Gastroesophageal sphincter (tissue), 4 donors: ENCODE measurements at regions not wholly inside any gene's neighbourhood (a gene's known extent, or its start where the extent isn't known, plus 50 kb on each side); places are given as distances from the start of the nearest gene placed in this dataset.

Experiments used
- ATAC-seq: fragments of 150-250 bp; one replicate; pipeline ENCODE4 v1.9.1; 2016; ENCODE audit warnings: mild to moderate bottlenecking, moderate library complexity
- H3K27ac ChIP-seq, 4 donors: fragments of 200-600 bp; sonication (generic) in 3 of 4; 1 replicate in 3 of 4; 2 replicates in 1 of 4; pipeline ENCODE4 v1.5.1; 2016 to 2019
- H3K27me3 ChIP-seq: fragments of 200-600 bp; sonication (generic); one replicate; pipeline ENCODE4 v1.5.1; 2019
- H3K36me3 ChIP-seq, 2 donors: fragments of 200-600 bp; sonication (generic); one replicate each; pipeline ENCODE4 v1.5.1; 2019; ENCODE audit warnings: control low read depth in 1 of 2
- H3K4me1 ChIP-seq, 3 donors: fragments of 200-600 bp; sonication (generic); 1 replicate in 2 of 3; 2 replicates in 1 of 3; pipeline ENCODE4 v1.5.1; 2016 to 2019; ENCODE audit warnings: control low read depth in 2 of 3
- H3K4me3 ChIP-seq, 2 donors: fragments of 200-600 bp; sonication (generic); one replicate each; pipeline ENCODE4 v1.5.1; 2019; ENCODE audit warnings: mild to moderate bottlenecking in 1 of 2, moderate library complexity in 1 of 2
- H3K9me3 ChIP-seq, 3 donors: fragments of 200-600 bp; sonication (generic); one replicate each; pipeline ENCODE4 v1.5.1; 2017 to 2019; ENCODE audit warnings: control low read depth in 2 of 3
- EP300 ChIP-seq: sonication (generic); formaldehyde crosslinking; IDR thresholded peaks from one replicate; pipeline ENCODE4 v1.6.1; 2017; ENCODE audit warnings: antibody characterized with exemption, mild to moderate bottlenecking
- POLR2A ChIP-seq, 2 donors: fragments of 450-650 bp; IDR thresholded peaks; one replicate each; pipeline ENCODE4 v1.6.1; 2017; ENCODE audit warnings: antibody characterized with exemption in 2 of 2, mild to moderate bottlenecking in 2 of 2, moderate library complexity in 1 of 2
- POLR2AphosphoS5 ChIP-seq: sonication (generic); formaldehyde crosslinking; IDR thresholded peaks from one replicate; pipeline ENCODE4 v1.6.1; 2017; ENCODE audit warnings: antibody characterized with exemption
- WGBS, 2 donors: methylation state at CpG; one replicate each; pipeline ENCODE4 v1.1.5; 2018; ENCODE audit warnings: low coverage in 1 of 2; 5-methylcytosine and 5-hydroxymethylcytosine counted together
- TF ChIP-seq, protein P1 (sequence below), 4 experiments: fragments of 200-600 bp in 2 of 4; fragments of 450-650 bp in 2 of 4; sonication (generic) in 1 of 4; IDR thresholded peaks; one replicate each; pipeline ENCODE4 v1.5.1; 2017 to 2019; ENCODE audit warnings: antibody characterized with exemption in 4 of 4, mild to moderate bottlenecking in 2 of 4, moderate library complexity in 2 of 4

DNA sequence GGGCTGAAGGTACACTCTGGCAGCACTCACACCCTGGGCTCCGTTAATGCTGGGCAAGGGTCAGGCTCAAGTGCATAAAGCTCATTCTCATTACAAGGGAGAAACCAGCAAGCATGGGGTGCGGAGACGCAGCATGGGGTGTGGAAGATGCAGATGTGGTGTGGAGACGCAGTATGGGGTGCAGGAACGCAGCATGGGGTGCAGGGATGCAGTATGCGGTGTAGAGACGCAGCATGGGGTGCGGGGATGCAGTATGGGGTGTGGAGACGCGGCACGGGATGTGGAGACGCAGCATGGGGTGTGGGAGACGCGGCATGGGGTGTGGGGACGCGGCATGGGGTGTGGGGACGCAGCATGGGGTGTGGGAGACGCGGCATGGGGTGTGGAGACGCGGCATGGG, 390.7 kb downstream of the NPHP4 start:
- TF ChIP-seq EP300, result no peak
- no peak for TF ChIP-seq POLR2AphosphoS5
- Histone ChIP-seq H3K36me3 (no peaks in the 10 kb centered on the region), H3K4me3 (no peak overlapping the region), H3K27ac (no peak overlapping the region), H3K27me3 (peaks cover 37% of the 10 kb centered on the region), H3K4me1 (peaks cover 0 to 15% (median 0%) of the 10 kb centered on the region in 3 donors), H3K9me3 (no peaks in the 10 kb centered on the region)
- 76% methylated on average over 16 to 20 of the region's 21 CpGs for WGBS, 2 donors
- ATAC-seq, result no peak

DNA sequence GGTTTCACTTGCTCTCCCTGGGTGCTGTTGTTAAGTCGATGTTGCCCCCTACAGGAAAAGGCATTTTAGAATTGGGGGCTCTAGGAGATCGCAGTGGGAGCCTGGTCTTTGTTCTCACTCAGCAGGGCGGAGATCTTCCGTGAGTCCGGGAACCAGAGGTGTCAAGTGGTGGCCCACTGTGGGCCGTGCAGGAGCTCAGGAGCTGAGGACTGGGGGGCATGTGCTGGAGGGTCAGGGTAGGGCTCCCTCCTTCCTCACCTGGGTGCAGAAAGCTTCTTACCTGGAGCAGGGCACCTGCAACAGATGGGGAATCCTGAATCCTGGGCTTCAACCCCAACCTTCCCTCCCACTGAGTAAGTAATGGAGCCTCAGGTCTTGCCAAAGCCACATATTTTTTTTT, 392.7 kb downstream of the NPHP4 start:
- no peak overlapping the region for H3K27ac ChIP-seq
- peaks cover 32% of the 10 kb centered on the region for H3K27me3 ChIP-seq
- no peaks in the 10 kb centered on the region for H3K36me3 ChIP-seq
- TF ChIP-seq, protein P1, sequence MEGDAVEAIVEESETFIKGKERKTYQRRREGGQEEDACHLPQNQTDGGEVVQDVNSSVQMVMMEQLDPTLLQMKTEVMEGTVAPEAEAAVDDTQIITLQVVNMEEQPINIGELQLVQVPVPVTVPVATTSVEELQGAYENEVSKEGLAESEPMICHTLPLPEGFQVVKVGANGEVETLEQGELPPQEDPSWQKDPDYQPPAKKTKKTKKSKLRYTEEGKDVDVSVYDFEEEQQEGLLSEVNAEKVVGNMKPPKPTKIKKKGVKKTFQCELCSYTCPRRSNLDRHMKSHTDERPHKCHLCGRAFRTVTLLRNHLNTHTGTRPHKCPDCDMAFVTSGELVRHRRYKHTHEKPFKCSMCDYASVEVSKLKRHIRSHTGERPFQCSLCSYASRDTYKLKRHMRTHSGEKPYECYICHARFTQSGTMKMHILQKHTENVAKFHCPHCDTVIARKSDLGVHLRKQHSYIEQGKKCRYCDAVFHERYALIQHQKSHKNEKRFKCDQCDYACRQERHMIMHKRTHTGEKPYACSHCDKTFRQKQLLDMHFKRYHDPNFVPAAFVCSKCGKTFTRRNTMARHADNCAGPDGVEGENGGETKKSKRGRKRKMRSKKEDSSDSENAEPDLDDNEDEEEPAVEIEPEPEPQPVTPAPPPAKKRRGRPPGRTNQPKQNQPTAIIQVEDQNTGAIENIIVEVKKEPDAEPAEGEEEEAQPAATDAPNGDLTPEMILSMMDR (IDR thresholded peaks at IDR 0.05), result no peak
- TF ChIP-seq POLR2AphosphoS5 (no peak), EP300 (no peak), POLR2A (IDR thresholded peaks at IDR 0.05) (no peak)
- 70 to 74% methylated on average over 6 of the region's 6 CpGs for WGBS, 2 donors
- ATAC-seq, result no peak
- no peak overlapping the region for H3K4me3 ChIP-seq
- H3K4me1 ChIP-seq, result peaks cover 0 to 15% (median 0%) of the 10 kb centered on the region in 3 donors
- H3K9me3 ChIP-seq, result no peaks in the 10 kb centered on the region

DNA sequence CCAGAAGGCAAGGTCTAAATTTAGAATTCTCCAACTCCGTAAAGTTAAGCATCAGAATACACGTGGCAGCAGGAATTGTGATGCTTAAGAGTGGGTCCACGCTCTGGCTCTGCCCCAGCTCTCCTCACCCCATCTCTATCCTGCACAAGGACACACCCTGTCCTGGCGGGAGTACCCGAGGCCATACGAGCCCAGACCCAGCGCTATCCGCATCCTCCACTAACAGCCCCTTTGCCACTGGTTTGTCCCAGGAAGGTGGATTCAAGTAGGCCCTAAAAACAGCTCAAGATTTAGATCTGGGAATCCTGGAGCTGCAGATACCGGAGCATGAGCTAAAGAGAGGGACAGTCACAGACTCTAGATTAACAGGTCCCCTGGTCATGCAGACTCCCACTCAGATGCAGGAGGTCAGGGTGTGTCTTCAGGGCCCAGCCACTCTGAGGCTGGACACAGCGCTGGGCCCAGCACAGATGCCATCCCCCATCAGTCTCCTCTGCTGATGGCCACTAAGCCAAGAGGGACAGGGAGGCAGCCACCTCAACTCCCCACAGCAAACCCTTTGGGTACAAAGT, 393.3 kb downstream of the NPHP4 start:
- peaks cover 38% of the 10 kb centered on the region for H3K27me3 ChIP-seq
- H3K4me3 ChIP-seq, result no peak overlapping the region
- WGBS, 2 donors, result 30 to 36% methylated on average over 2 of the region's 10 CpGs
- TF ChIP-seq POLR2A (IDR thresholded peaks at IDR 0.05) (no peak), POLR2AphosphoS5 (no peak), EP300 (no peak)
- TF ChIP-seq, protein P1 (IDR thresholded peaks at IDR 0.05), result no peak
- no peaks in the 10 kb centered on the region for H3K9me3 ChIP-seq
- H3K27ac ChIP-seq, result no peak overlapping the region
- peaks cover 0 to 15% (median 0%) of the 10 kb centered on the region in 3 donors for H3K4me1 ChIP-seq
- H3K36me3 ChIP-seq, result no peaks in the 10 kb centered on the region
- no peak for ATAC-seq

DNA sequence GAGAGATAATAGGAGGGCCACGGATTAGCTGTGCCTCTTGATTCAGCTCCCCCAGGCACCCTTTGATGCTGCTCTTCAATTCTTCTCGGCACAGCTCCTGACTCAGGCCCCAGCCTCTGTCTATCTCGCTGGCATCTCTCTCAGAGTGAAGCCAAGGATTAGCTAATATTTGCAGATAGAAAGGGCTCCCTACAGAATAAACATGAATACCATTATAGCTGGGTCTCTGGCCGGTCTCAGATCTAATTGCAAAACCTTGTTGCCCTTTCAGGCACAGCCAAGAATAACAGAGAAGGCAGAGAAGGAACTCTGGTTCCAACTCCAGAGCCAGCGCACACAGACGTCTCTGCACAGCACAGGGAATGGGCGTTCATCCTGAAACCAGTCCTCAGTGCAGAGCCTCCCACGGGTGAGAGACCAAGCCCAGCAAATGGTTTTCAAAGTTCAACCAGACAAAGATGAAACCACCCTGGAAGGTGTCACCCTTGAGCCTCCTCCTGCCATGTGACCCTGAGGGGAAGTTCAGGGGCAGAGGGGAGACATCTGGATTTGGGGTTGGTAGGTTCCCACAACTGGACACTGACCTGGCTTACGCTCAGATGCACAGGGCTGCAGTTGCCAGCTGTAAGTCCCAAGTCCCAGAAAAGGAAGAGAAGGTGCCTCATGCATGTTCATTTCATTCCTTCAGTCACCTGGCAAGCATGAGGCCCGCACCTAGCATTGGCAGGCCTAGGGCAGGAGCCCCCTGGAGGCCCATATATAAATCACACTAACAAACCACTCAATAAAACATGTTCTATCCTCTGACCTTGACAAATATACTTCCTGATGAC, 394.0 kb downstream of the NPHP4 start:
- H3K9me3 ChIP-seq, result no peaks in the 10 kb centered on the region
- TF ChIP-seq POLR2A (IDR thresholded peaks at IDR 0.05) (no peak), POLR2AphosphoS5 (no peak), EP300 (no peak)
- TF ChIP-seq, protein P1 (IDR thresholded peaks at IDR 0.05), result no peak
- H3K27ac ChIP-seq, result no peak overlapping the region
- H3K4me1 ChIP-seq, result peaks cover 0 to 15% (median 0%) of the 10 kb centered on the region in 3 donors
- peak; percentile 36 for ATAC-seq
- no peaks in the 10 kb centered on the region for H3K36me3 ChIP-seq
- 38 to 40% methylated on average over 6 to 8 of the region's 10 CpGs for WGBS, 2 donors
- H3K27me3 ChIP-seq, result peaks cover 43% of the 10 kb centered on the region
- H3K4me3 ChIP-seq, result no peak overlapping the region

DNA sequence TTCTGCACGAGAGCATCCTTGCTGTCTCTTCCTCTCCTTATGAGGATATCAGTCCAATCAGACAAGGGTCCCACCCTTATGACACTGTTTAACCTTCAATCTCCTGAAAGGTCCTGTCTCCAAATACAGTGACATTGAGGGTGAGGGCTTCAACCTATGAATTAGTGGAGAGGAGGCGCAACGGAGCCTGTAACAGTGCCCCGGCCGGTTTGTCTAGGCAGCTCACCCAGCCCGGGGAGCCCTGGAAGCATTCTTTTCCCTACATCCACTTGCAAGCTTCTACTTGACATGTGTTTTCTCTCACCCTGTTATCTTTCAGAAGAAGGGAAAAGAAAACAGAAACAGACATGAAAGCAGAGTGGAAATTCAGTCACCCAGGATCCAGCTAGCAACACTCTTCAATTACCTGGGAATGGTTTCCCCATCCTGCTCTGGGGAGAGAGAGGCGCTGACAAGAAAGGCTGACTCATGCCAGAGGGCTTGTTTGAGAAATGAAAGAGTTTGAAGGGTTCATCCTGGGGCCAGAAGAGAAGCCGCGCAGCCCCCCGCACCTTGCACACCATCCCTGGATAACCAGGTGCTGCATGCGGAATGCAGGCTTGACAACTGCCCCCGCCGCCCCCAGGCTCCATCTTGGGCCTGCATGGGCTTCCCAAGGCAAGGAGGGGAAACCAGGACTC, 394.9 kb downstream of the NPHP4 start:
- Histone ChIP-seq H3K36me3 (no peaks in the 10 kb centered on the region), H3K4me1 (peaks cover 0 to 15% (median 0%) of the 10 kb centered on the region in 3 donors), H3K27ac (no peak overlapping the region), H3K9me3 (peaks cover 0 to 5% (median 0%) of the 10 kb centered on the region in 3 donors), H3K27me3 (peaks cover 46% of the 10 kb centered on the region), H3K4me3 (no peak overlapping the region)
- ATAC-seq, result no peak
- 56 to 78% methylated on average over 6 to 8 of the region's 13 CpGs for WGBS, 2 donors
- TF ChIP-seq, protein P1 (IDR thresholded peaks at IDR 0.05), result no peak
- TF ChIP-seq POLR2A (IDR thresholded peaks at IDR 0.05) (no peak), POLR2AphosphoS5 (no peak), EP300 (no peak)
